ENCODE measurements at regions not wholly inside any gene's neighbourhood (a gene's known extent, or its start where the extent isn't known, plus 50 kb on each side); places are given as distances from the start of the nearest gene placed in this dataset.
"Not testable (repeated sequence)": the region's sequence is repeated elsewhere in the genome, so short reads cannot be mapped to it uniquely, and the experiment has no call there.

GRCh38 chr2:120513776-120514357 is 167.9 kb downstream of the INHBB start:
- peaks cover 16% of the 10 kb centered on the region for H3K27me3 Mint-ChIP-seq
- no peaks in the 10 kb centered on the region for H3K36me3 Mint-ChIP-seq
- no peak for DNase-seq
- H3K27ac Mint-ChIP-seq = no peak overlapping the region
- H3K4me3 Mint-ChIP-seq = no peak overlapping the region
- no peaks in the 10 kb centered on the region for H3K4me1 Mint-ChIP-seq
- no peaks in the 10 kb centered on the region for H3K9me3 Mint-ChIP-seq

- Mint-ChIP-seq H3K36me3 (no peaks in the 10 kb centered on the region), H3K4me3 (no peak overlapping the region), H3K27me3 (peaks cover 16% of the 10 kb centered on the region), H3K9me3 (no peaks in the 10 kb centered on the region), H3K4me1 (no peaks in the 10 kb centered on the region), H3K27ac (no peak overlapping the region)
- DNase-seq = no peak
Measured at GRCh38 chr2:120514521-120514920, 168.6 kb downstream of the INHBB start.

- peaks cover 16% of the 10 kb centered on the region for H3K27me3 Mint-ChIP-seq
- not testable (repeated sequence) for H3K9me3 Mint-ChIP-seq, H3K27ac Mint-ChIP-seq, H3K4me3 Mint-ChIP-seq, H3K4me1 Mint-ChIP-seq, H3K36me3 Mint-ChIP-seq, DNase-seq
Measured at GRCh38 chr2:120515066-120515758, 169.3 kb downstream of the INHBB start.

GRCh38 chr2:120515759-120516678 is 170.1 kb downstream of the INHBB start:
- peaks cover 22% of the 10 kb centered on the region for H3K27me3 Mint-ChIP-seq
- H3K4me3 Mint-ChIP-seq = no peak overlapping the region
- no peaks in the 10 kb centered on the region for H3K36me3 Mint-ChIP-seq
- no peak for DNase-seq
- no peaks in the 10 kb centered on the region for H3K4me1 Mint-ChIP-seq
- no peaks in the 10 kb centered on the region for H3K9me3 Mint-ChIP-seq
- H3K27ac Mint-ChIP-seq = no peak overlapping the region

GRCh38 chr2:120516679-120517314 is 170.9 kb downstream of the INHBB start:
- no peaks in the 10 kb centered on the region for H3K36me3 Mint-ChIP-seq
- H3K27me3 Mint-ChIP-seq = peaks cover 30% of the 10 kb centered on the region
- no peak for DNase-seq
- H3K4me1 Mint-ChIP-seq = no peaks in the 10 kb centered on the region
- H3K4me3 Mint-ChIP-seq = no peak overlapping the region
- H3K27ac Mint-ChIP-seq = no peak overlapping the region
- H3K9me3 Mint-ChIP-seq = no peaks in the 10 kb centered on the region

GRCh38 chr2:120517751-120518469 is 172.0 kb downstream of the INHBB start:
- no peak for DNase-seq
- Mint-ChIP-seq H3K27ac (no peak overlapping the region), H3K4me3 (no peak overlapping the region), H3K4me1 (no peaks in the 10 kb centered on the region), H3K36me3 (no peaks in the 10 kb centered on the region), H3K27me3 (peaks cover 34% of the 10 kb centered on the region), H3K9me3 (no peaks in the 10 kb centered on the region)

- Mint-ChIP-seq H3K4me3 (no peak overlapping the region), H3K36me3 (no peaks in the 10 kb centered on the region), H3K9me3 (no peaks in the 10 kb centered on the region), H3K27me3 (peaks cover 37% of the 10 kb centered on the region), H3K4me1 (no peaks in the 10 kb centered on the region), H3K27ac (no peak overlapping the region)
- no peak for DNase-seq
Measured at GRCh38 chr2:120518819-120519218, 172.9 kb downstream of the INHBB start.

GRCh38 chr2:120519469-120519868 is 173.5 kb downstream of the INHBB start:
- Mint-ChIP-seq H3K4me3 (no peak overlapping the region), H3K27me3 (peaks cover 39% of the 10 kb centered on the region), H3K27ac (no peak overlapping the region), H3K4me1 (no peaks in the 10 kb centered on the region), H3K36me3 (no peaks in the 10 kb centered on the region), H3K9me3 (no peaks in the 10 kb centered on the region)
- DNase-seq = no peak

GRCh38 chr2:120520454-120520853 is 174.5 kb downstream of the INHBB start:
- H3K4me3 Mint-ChIP-seq = no peak overlapping the region
- no peaks in the 10 kb centered on the region for H3K9me3 Mint-ChIP-seq
- H3K36me3 Mint-ChIP-seq = no peaks in the 10 kb centered on the region
- H3K27me3 Mint-ChIP-seq = peaks cover 39% of the 10 kb centered on the region
- H3K4me1 Mint-ChIP-seq = no peaks in the 10 kb centered on the region
- no peak overlapping the region for H3K27ac Mint-ChIP-seq
- DNase-seq = no peak

GRCh38 chr2:120520929-120521912 is 175.3 kb downstream of the INHBB start:
- DNase-seq = peak; percentile 15

GRCh38 chr2:120522151-120522751 is 176.3 kb downstream of the INHBB start:
- H3K4me1 Mint-ChIP-seq = no peaks in the 10 kb centered on the region
- H3K4me3 Mint-ChIP-seq = no peak overlapping the region
- H3K36me3 Mint-ChIP-seq = no peaks in the 10 kb centered on the region
- H3K27me3 Mint-ChIP-seq = peaks cover 30% of the 10 kb centered on the region
- no peak for DNase-seq
- H3K27ac Mint-ChIP-seq = no peak overlapping the region
- H3K9me3 Mint-ChIP-seq = no peaks in the 10 kb centered on the region

More at GRCh38 chr2:120520929-120521912, 175.3 kb downstream of the INHBB start:
- no peaks in the 10 kb centered on the region for H3K36me3 Mint-ChIP-seq
- H3K27me3 Mint-ChIP-seq = peaks cover 39% of the 10 kb centered on the region
- no peak overlapping the region for H3K4me3 Mint-ChIP-seq
- H3K4me1 Mint-ChIP-seq = no peaks in the 10 kb centered on the region
- no peaks in the 10 kb centered on the region for H3K9me3 Mint-ChIP-seq
- H3K27ac Mint-ChIP-seq = no peak overlapping the region

- no peak overlapping the region for H3K27ac Mint-ChIP-seq
- H3K4me1 Mint-ChIP-seq = no peaks in the 10 kb centered on the region
- DNase-seq = no peak
- H3K27me3 Mint-ChIP-seq = peaks cover 29% of the 10 kb centered on the region
- no peaks in the 10 kb centered on the region for H3K9me3 Mint-ChIP-seq
- no peaks in the 10 kb centered on the region for H3K36me3 Mint-ChIP-seq
- no peak overlapping the region for H3K4me3 Mint-ChIP-seq
Measured at GRCh38 chr2:120523766-120524165, 177.8 kb downstream of the INHBB start.

- H3K27ac Mint-ChIP-seq = no peak overlapping the region
- H3K27me3 Mint-ChIP-seq = peaks cover 29% of the 10 kb centered on the region
- no peak overlapping the region for H3K4me3 Mint-ChIP-seq
- no peak for DNase-seq
- H3K36me3 Mint-ChIP-seq = no peaks in the 10 kb centered on the region
- no peaks in the 10 kb centered on the region for H3K9me3 Mint-ChIP-seq
- H3K4me1 Mint-ChIP-seq = no peaks in the 10 kb centered on the region
Measured at GRCh38 chr2:120524174-120524573, 178.2 kb downstream of the INHBB start.

Measured in activated naive CD8-positive, alpha-beta T cell treated with anti-CD3 and anti-CD28 coated beads for 36 hours (primary cell).